ENCODE measurements at regions not wholly inside any gene's neighbourhood (a gene's known extent, or its start where the extent isn't known, plus 50 kb on each side); places are given as distances from the start of the nearest gene placed in this dataset.

DNA sequence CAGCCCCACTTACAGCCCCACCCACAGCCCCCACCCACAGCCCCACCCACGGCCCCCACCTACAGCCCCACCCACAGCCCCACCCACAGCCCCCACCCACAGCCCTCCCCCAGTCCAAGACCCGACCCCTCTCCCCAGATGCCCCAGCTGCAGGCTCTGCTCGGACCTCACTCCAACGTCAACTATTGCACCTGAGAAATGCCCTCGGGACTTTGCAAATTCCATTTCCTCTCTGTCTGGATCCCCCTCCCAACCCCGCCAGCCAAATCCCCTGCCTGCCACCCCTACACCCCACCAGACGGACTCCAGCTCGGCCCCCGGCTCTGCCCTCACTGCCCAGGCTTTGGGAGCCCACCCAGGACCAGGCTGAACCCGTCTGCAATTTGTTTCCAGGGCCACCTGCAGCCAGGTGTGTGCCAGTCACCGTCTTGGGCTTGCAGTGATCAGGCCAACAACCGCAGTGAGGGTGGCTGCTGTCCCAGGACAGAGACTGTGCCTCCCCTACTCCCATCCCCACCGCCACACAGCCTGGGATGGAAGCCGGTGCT lies 662.8 kb downstream of the BRD1 start:
- TF ChIP-seq CSDC2 (CRISPR knock-in tag; IDR thresholded peaks at IDR 0.05) (no peak), BACH2 (CRISPR knock-in tag; IDR thresholded peaks at IDR 0.05; ENCODE audit: borderline replicate concordance) (no peak)

Measured in SK-N-SH treated with all-trans-retinoic acid at 6 μM for 48 hours (cell line).